ENCODE measurements at regions not wholly inside any gene's neighbourhood (a gene's known extent, or its start where the extent isn't known, plus 50 kb on each side); places are given as distances from the start of the nearest gene placed in this dataset.

- intact Hi-C loops (cut with micrococcal nuclease) (no loop called here), dilution Hi-C loops (cut with MboI; ENCODE audit: extremely low pct_ligation_motif_present, low sequenced_read_pairs) (no loop called here)
- H3K4me3 ChIP-seq (replicated peaks in 1 of 3; ENCODE audit: insufficient read depth in 1 of 3, low read depth in 1 of 3, low read length in 3 of 3): no peak overlapping the region
- no peak overlapping the region for H3K4me2 ChIP-seq (ENCODE audit: insufficient read depth, low read length)
- no peaks in the 10 kb centered on the region for H3K9me3 ChIP-seq (replicated peaks; ENCODE audit: control insufficient read depth, insufficient read depth, low read length)
- CTCF ChIA-PET: interaction anchor here (2.5 kb wide), 1 partner anchor 99 kb away, joined by 7 read pairs; no protein-coding TSS in a partner anchor
- no peaks in the 10 kb centered on the region for H3K9me1 ChIP-seq (replicated peaks; ENCODE audit: control insufficient read depth, extremely low read depth, insufficient read depth, low read length)
- H3K36me3 ChIP-seq (ENCODE audit: control insufficient read depth in 2 of 2, extremely low read depth in 1 of 2, insufficient read depth in 2 of 2, low read length in 2 of 2): no peaks in the 10 kb centered on the region
- DNase-seq (ENCODE audit: low read depth, low spot score) (no peak), FAIRE-seq (no peak)
- H3K27me3 ChIP-seq (ENCODE audit: control insufficient read depth in 2 of 2, insufficient read depth in 2 of 2, low read length in 2 of 2): no peaks in the 10 kb centered on the region
- no peak overlapping the region for H3K27ac ChIP-seq (ENCODE audit: insufficient read depth, low read depth, low read length)
- H3K4me1 ChIP-seq (ENCODE audit: control insufficient read depth, extremely low read depth, insufficient read depth, low read length): peaks cover 14% of the 10 kb centered on the region
- no peak overlapping the region for H3K9ac ChIP-seq (replicated peaks; ENCODE audit: extremely low read depth, insufficient read depth, low read length)
- BruUV-seq (replicated peaks): no TSS peak
- H2AFZ ChIP-seq (ENCODE audit: low read depth, low read length): no peak overlapping the region
- H3K79me2 ChIP-seq (ENCODE audit: control insufficient read depth, insufficient read depth, low read length): no peaks in the 10 kb centered on the region
- TF ChIP-seq CTCF (IDR thresholded peaks at IDR 0.05; ENCODE audit: extremely low read depth in 1 of 2, insufficient read depth in 1 of 2, low read depth in 1 of 2, low read length in 2 of 2) (no peak), GATA2 (IDR thresholded peaks at IDR 0.05; ENCODE audit: insufficient read depth, insufficient read length, low read depth, low read length) (no peak), JUN (IDR thresholded peaks at IDR 0.05; ENCODE audit: borderline replicate concordance, insufficient read depth, insufficient read length, low read depth) (no peak), MAX (IDR thresholded peaks at IDR 0.05; ENCODE audit: insufficient read depth, insufficient read length) (no peak), MYC (IDR thresholded peaks at IDR 0.05; ENCODE audit: low read depth, low read length) (no peak), POLR2A (IDR thresholded peaks at IDR 0.05; ENCODE audit: low read depth, low read length) (no peak), POLR2AphosphoS5 (IDR thresholded peaks at IDR 0.05; ENCODE audit: insufficient read depth, low read depth, low read length) (no peak), FOS (IDR thresholded peaks at IDR 0.05; ENCODE audit: borderline replicate concordance, insufficient read depth, low read length) (no peak), EZH2 (IDR thresholded peaks at IDR 0.05; ENCODE audit: borderline replicate concordance, low read depth, low read length, severe bottlenecking) (no peak)
- H4K20me1 ChIP-seq (replicated peaks; ENCODE audit: control insufficient read depth, extremely low read depth, insufficient read depth, low read length): no peaks in the 10 kb centered on the region
- POLR2A ChIA-PET: no interaction called here
Measured at GRCh38 chr6:81942067-81942370, 189.5 kb upstream of the TENT5A start.

Measured in endothelial cell of umbilical vein (primary cell).